Mammary epithelial cell (primary cell): ENCODE measurements at regions not wholly inside any gene's neighbourhood (a gene's known extent, or its start where the extent isn't known, plus 50 kb on each side); places are given as distances from the start of the nearest gene placed in this dataset.

Experiments
- EZH2 ChIP-seq: IDR thresholded peaks from 2 replicates; pipeline ENCODE4 v1.6.1; 2012; ENCODE audit warnings: low read length, inconsistent platforms, borderline replicate concordance
- TF ChIP-seq, protein P1 (sequence below), 2 donors: IDR thresholded peaks in 1 of 2; conservative IDR thresholded peaks in 1 of 2; 2 replicates each; pipeline ENCODE4 v1.5.1; 2011 to 2012; ENCODE audit warnings: inconsistent platforms in 2 of 2, low read length in 2 of 2, mild to moderate bottlenecking in 2 of 2, control low read depth in 1 of 2, low read depth in 1 of 2; ENCODE audit not compliant: insufficient read depth in 1 of 2; ENCODE audit errors: extremely low read depth in 1 of 2

- no peak for TF ChIP-seq EZH2
- TF ChIP-seq, protein P1, sequence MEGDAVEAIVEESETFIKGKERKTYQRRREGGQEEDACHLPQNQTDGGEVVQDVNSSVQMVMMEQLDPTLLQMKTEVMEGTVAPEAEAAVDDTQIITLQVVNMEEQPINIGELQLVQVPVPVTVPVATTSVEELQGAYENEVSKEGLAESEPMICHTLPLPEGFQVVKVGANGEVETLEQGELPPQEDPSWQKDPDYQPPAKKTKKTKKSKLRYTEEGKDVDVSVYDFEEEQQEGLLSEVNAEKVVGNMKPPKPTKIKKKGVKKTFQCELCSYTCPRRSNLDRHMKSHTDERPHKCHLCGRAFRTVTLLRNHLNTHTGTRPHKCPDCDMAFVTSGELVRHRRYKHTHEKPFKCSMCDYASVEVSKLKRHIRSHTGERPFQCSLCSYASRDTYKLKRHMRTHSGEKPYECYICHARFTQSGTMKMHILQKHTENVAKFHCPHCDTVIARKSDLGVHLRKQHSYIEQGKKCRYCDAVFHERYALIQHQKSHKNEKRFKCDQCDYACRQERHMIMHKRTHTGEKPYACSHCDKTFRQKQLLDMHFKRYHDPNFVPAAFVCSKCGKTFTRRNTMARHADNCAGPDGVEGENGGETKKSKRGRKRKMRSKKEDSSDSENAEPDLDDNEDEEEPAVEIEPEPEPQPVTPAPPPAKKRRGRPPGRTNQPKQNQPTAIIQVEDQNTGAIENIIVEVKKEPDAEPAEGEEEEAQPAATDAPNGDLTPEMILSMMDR (conservative IDR thresholded peaks at IDR 0.05 in 1 of 2, IDR thresholded peaks at IDR 0.05 in 1 of 2; ENCODE audit: extremely low read depth in 1 of 2, insufficient read depth in 1 of 2, low read depth in 1 of 2, low read length in 2 of 2), result no peak
These were observed 418.9 kb downstream of the ARHGEF28 start for GRCh38 chr5:74044936-74045335.
